H7 (cell line): ENCODE measurements at regions not wholly inside any gene's neighbourhood (a gene's known extent, or its start where the extent isn't known, plus 50 kb on each side); places are given as distances from the start of the nearest gene placed in this dataset.
"Not testable (repeated sequence)": the region's sequence is repeated elsewhere in the genome, so short reads cannot be mapped to it uniquely, and the experiment has no call there.

Experiments
- DNase-seq: peaks from one replicate; pipeline ENCODE4 v3.0.0; 2012
- H3K27me3 ChIP-seq: 2 replicates; pipeline ENCODE4 v1.6.0; 2011; ENCODE audit warnings: mild to moderate bottlenecking, low read length; ENCODE audit not compliant: control insufficient read depth, insufficient read depth
- H3K36me3 ChIP-seq: replicated peaks from 2 replicates; pipeline ENCODE4 v1.5.1; 2011; ENCODE audit warnings: low read length; ENCODE audit not compliant: control insufficient read depth, insufficient read depth
- H3K4me3 ChIP-seq: 2 replicates; pipeline ENCODE4 v1.5.1; 2011; ENCODE audit warnings: low read depth, mild to moderate bottlenecking, control low read depth, low read length, moderate library complexity; ENCODE audit not compliant: insufficient read depth

DNA sequence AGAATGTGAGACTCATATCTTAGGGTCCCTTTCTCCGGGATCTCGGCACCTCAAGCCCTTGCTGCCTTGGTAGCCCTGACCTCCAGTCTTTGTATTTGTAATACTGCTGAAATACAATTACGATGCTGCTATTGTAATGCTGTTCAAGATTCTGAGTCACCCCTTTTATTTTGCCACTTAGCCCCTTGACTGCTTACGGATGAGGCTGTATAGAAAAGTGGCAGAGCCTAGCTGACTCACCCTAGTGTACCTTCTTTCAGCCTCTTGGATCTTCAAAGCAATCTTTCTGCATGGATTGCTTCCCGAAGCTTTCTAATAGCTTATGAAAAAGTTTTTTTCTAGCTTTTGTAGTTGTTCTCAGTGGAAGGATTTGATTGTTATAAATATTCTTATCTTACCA, 187.9 kb downstream of the KCNJ2 start:
- no peak for DNase-seq
- Histone ChIP-seq H3K36me3 (no peaks in the 10 kb centered on the region), H3K27me3 (no peaks in the 10 kb centered on the region), H3K4me3 (no peak overlapping the region)

- DNase-seq: no peak
- Histone ChIP-seq H3K27me3 (no peaks in the 10 kb centered on the region), H3K36me3 (no peaks in the 10 kb centered on the region), H3K4me3 (no peak overlapping the region)
Observed at GRCh38 chr17:70365091-70365583, 195.8 kb downstream of the KCNJ2 start.

- Histone ChIP-seq H3K27me3 (no peaks in the 10 kb centered on the region), H3K36me3 (no peaks in the 10 kb centered on the region)
- peak; percentile 22 for DNase-seq
Observed at GRCh38 chr17:70366386-70366785, 197.1 kb downstream of the KCNJ2 start.

GRCh38 chr17:70368011-70368410, 198.7 kb downstream of the KCNJ2 start:
- Histone ChIP-seq H3K4me3 (no peak overlapping the region), H3K27me3 (no peaks in the 10 kb centered on the region), H3K36me3 (no peaks in the 10 kb centered on the region)
- no peak for DNase-seq

More at GRCh38 chr17:70366386-70366785, 197.1 kb downstream of the KCNJ2 start:
- H3K4me3 ChIP-seq: no peak overlapping the region

DNA sequence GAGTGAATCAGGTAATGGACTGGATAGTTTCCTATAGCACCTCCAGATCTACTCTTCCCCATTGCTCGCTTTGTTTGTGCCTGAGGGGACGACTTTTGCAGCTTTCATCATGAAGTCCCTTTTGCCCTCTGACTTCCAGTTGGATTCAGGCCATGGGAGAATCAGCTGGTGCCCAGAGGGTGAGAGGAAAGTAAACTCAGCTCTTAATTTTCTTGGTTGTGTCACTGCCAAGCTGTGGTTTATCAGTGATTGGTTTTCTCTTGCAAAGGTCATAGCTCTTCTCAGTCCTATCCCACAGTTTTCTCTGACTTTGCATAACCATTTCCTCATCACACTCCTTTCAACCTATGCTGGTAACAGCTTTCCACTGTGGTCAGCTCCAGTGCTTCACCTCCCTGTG, 200.1 kb downstream of the KCNJ2 start:
- Histone ChIP-seq H3K36me3 (no peaks in the 10 kb centered on the region), H3K27me3 (no peaks in the 10 kb centered on the region), H3K4me3 (no peak overlapping the region)
- DNase-seq: no peak

DNA sequence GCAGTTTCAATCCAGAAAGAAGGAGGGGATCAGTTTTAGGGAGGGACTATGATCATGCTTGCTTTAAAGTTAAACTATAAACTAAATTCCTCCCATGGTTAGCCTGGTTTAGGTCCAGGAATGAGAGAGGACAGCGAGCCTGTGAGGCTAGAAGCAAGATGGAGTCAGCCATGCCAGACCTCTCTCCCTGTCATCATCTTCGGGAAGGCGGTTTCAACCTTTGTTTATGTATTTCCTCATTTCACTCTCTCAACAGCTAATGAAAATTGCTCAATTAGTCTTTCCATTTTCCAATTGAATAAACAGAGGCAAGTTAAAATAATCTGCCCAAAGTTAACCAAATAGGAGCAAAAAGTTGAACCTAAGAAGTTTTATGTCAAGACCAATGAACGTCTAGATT, 201.5 kb downstream of the KCNJ2 start:
- H3K27me3 ChIP-seq: no peaks in the 10 kb centered on the region
- no peak for DNase-seq

GRCh38 chr17:70373369-70373768, 204.0 kb downstream of the KCNJ2 start:
- Histone ChIP-seq H3K27me3 (no peaks in the 10 kb centered on the region), H3K4me3 (no peak overlapping the region), H3K36me3 (no peaks in the 10 kb centered on the region)
- no peak for DNase-seq

More for the DNA sequence above, 201.5 kb downstream of the KCNJ2 start:
- H3K4me3 ChIP-seq: no peak overlapping the region
- no peaks in the 10 kb centered on the region for H3K36me3 ChIP-seq

DNA sequence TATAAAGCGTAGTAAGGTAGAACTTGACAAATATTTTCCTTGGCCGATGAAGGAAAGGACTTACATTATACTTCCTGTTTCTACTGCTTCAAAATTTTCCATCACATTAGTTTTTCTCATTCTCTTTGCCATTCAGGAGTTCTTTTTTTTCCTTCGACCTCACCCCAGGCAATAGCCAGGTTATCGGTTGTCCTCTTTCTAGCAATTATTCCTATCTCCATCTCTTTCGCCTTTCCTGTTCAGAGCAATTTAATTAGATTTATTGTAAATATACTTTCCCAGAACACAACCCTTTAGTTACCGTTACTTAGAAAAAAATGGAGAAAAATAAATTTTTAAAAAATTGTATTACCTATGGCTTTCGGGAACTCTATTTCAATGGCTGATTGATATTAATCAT, 205.2 kb downstream of the KCNJ2 start:
- Histone ChIP-seq H3K4me3 (no peak overlapping the region), H3K36me3 (no peaks in the 10 kb centered on the region), H3K27me3 (no peaks in the 10 kb centered on the region)
- no peak for DNase-seq

- H3K27me3 ChIP-seq: no peaks in the 10 kb centered on the region
- DNase-seq: peak; percentile 10
- H3K4me3 ChIP-seq: no peak overlapping the region
- H3K36me3 ChIP-seq: no peaks in the 10 kb centered on the region
Observed at GRCh38 chr17:70375406-70375805, 206.1 kb downstream of the KCNJ2 start.

DNA sequence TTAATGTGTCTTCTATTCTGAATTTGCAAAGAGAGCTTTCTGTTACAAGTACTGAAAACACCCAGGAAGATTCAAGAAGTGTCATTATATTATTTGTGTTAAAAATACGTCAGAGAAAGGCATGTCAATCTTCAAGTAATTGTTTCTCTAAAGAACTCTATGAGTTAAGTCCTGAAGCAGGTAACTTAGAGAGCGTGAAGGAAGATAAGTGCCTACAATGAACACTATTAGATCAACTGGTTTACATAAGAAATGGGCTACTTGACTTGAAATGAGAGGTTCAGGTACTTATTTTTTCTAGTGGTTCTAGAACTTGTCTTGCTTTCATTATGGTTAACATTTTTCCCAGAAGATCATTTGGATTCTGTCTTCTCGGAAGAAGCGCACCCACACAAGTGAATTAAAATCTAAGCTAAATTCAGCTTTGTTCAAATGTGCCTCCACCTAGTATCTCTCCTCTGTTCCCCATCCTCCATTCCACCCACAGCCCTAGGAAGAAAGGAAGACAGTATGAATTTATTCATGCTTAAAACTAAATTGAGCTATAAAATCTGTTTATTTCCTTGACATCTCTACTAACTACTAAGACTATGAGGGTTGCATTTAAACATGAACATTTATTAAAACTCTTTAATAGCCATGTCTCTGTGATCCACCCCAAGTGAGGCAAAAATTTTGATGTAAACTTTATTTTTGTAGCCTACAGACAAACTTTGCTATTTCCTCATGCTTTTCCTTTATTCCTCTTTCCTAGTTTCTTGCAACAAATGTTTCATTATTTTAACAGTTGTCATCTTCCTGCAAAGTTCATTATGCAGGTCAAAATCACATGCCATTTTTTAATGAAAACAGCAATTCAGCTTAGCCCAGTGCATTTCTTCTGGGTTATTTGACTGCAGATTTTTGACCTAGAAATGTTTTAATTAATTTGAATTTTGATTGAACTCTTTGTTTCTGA, 206.8 kb downstream of the KCNJ2 start:
- Histone ChIP-seq H3K36me3 (no peaks in the 10 kb centered on the region), H3K27me3 (no peaks in the 10 kb centered on the region), H3K4me3 (no peak overlapping the region)
- no peak for DNase-seq

DNA sequence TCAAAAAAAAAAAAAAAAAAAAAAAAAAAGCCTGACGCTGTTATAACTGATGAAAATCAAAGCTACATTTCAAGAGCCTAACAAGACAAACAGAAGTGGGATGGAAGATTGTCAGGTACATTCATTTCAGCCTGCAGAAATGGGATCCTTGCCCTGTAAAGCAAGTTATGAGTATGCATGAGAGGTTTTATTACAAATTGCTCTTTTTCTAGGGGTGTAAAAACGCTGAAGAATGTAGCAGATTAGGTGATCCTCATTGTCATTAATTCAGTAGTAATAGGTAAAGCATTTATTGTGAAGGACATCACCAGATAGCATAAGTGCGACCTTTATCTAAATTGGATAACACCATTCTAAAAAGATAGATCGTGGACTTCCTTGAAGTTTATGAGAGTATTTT, 208.3 kb downstream of the KCNJ2 start:
- Histone ChIP-seq H3K36me3 (no peaks in the 10 kb centered on the region), H3K4me3 (no peak overlapping the region), H3K27me3 (no peaks in the 10 kb centered on the region)
- DNase-seq: no peak

DNA sequence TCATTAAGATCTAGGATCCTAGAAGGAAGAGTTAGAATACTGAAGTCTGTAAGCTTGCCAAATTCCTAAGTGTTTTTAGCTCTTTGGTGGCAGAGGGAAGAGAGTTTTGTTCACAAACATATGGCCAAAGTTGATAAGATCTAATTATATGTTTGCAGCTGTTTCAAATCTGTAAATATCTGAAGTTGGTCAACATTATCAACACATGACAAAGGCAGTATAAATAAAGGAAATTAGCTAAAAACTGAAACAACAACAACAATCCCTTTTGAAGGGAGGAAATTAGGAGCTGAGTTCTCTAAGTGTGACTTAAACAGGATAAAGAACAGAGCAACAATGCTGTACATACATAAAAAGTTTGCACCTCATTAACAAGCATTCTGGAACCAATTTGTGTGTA, 208.7 kb downstream of the KCNJ2 start:
- no peak for DNase-seq
- Histone ChIP-seq H3K36me3 (no peaks in the 10 kb centered on the region), H3K4me3 (no peak overlapping the region), H3K27me3 (no peaks in the 10 kb centered on the region)

GRCh38 chr17:70379945-70380344, 210.6 kb downstream of the KCNJ2 start:
- no peaks in the 10 kb centered on the region for H3K27me3 ChIP-seq

GRCh38 chr17:70381916-70382315, 212.6 kb downstream of the KCNJ2 start:
- not testable (repeated sequence) for H3K36me3 ChIP-seq, H3K4me3 ChIP-seq, DNase-seq, H3K27me3 ChIP-seq

More at GRCh38 chr17:70379945-70380344, 210.6 kb downstream of the KCNJ2 start:
- no peaks in the 10 kb centered on the region for H3K36me3 ChIP-seq
- no peak overlapping the region for H3K4me3 ChIP-seq
- no peak for DNase-seq

GRCh38 chr17:70388326-70388725, 219.0 kb downstream of the KCNJ2 start:
- H3K36me3 ChIP-seq: no peaks in the 10 kb centered on the region
- DNase-seq: no peak
- H3K27me3 ChIP-seq: no peaks in the 10 kb centered on the region
- no peak overlapping the region for H3K4me3 ChIP-seq
